ENCODE measurements at regions not wholly inside any gene's neighbourhood (a gene's known extent, or its start where the extent isn't known, plus 50 kb on each side); places are given as distances from the start of the nearest gene placed in this dataset.

DNA sequence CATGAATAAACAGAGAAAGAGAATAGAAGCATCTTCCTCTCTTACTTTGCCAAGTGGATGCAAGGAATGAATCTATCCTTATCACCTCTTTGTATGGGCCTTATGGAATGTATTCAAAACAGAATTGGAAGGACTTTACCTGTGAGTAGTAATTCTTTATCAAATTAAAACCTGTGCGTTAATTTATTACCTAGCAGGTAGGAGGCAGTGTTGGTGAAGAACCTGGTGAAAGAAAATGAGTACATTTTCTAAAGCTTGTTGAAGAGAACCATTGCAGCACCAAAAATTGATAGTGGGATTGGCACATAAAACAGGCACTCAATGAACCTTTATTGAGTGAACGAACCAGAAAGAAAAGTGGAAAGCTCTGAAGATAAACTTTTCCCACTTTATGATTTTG lies 1302.1 kb upstream of the CELF4 start:
- H2AFZ ChIP-seq (ENCODE audit: low read depth, low read length): no peak overlapping the region
- H3K79me2 ChIP-seq (ENCODE audit: control insufficient read depth, insufficient read depth, low read length): no peaks in the 10 kb centered on the region
- TF ChIP-seq MYC (IDR thresholded peaks at IDR 0.05; ENCODE audit: low read depth, low read length): no peak
- no peak for TF ChIP-seq JUN (IDR thresholded peaks at IDR 0.05; ENCODE audit: borderline replicate concordance, insufficient read depth, insufficient read length, low read depth)
- no peak for TF ChIP-seq EZH2 (IDR thresholded peaks at IDR 0.05; ENCODE audit: borderline replicate concordance, low read depth, low read length, severe bottlenecking)
- TF ChIP-seq POLR2AphosphoS5 (IDR thresholded peaks at IDR 0.05; ENCODE audit: insufficient read depth, low read depth, low read length): no peak
- TF ChIP-seq GATA2 (IDR thresholded peaks at IDR 0.05; ENCODE audit: insufficient read depth, insufficient read length, low read depth, low read length): no peak
- TF ChIP-seq POLR2A (IDR thresholded peaks at IDR 0.05; ENCODE audit: low read depth, low read length): no peak
- TF ChIP-seq, protein P1, sequence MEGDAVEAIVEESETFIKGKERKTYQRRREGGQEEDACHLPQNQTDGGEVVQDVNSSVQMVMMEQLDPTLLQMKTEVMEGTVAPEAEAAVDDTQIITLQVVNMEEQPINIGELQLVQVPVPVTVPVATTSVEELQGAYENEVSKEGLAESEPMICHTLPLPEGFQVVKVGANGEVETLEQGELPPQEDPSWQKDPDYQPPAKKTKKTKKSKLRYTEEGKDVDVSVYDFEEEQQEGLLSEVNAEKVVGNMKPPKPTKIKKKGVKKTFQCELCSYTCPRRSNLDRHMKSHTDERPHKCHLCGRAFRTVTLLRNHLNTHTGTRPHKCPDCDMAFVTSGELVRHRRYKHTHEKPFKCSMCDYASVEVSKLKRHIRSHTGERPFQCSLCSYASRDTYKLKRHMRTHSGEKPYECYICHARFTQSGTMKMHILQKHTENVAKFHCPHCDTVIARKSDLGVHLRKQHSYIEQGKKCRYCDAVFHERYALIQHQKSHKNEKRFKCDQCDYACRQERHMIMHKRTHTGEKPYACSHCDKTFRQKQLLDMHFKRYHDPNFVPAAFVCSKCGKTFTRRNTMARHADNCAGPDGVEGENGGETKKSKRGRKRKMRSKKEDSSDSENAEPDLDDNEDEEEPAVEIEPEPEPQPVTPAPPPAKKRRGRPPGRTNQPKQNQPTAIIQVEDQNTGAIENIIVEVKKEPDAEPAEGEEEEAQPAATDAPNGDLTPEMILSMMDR (IDR thresholded peaks at IDR 0.05; ENCODE audit: extremely low read depth in 1 of 2, insufficient read depth in 1 of 2, low read depth in 1 of 2, low read length in 2 of 2): no peak
- TF ChIP-seq MAX (IDR thresholded peaks at IDR 0.05; ENCODE audit: insufficient read depth, insufficient read length): no peak
- TF ChIP-seq FOS (IDR thresholded peaks at IDR 0.05; ENCODE audit: borderline replicate concordance, insufficient read depth, low read length): no peak
- BruUV-seq (replicated peaks): no TSS peak
- H4K20me1 ChIP-seq (replicated peaks; ENCODE audit: control insufficient read depth, extremely low read depth, insufficient read depth, low read length): no peaks in the 10 kb centered on the region
- intact Hi-C loops (cut with micrococcal nuclease) (no loop called here), dilution Hi-C loops (cut with MboI; ENCODE audit: extremely low pct_ligation_motif_present, low sequenced_read_pairs) (no loop called here)
- no peaks in the 10 kb centered on the region for H3K27me3 ChIP-seq (ENCODE audit: control insufficient read depth in 2 of 2, insufficient read depth in 2 of 2, low read length in 2 of 2)
- no peak overlapping the region for H3K4me2 ChIP-seq (ENCODE audit: insufficient read depth, low read length)
- CTCF ChIA-PET: no interaction called here
- H3K9me1 ChIP-seq (replicated peaks; ENCODE audit: control insufficient read depth, extremely low read depth, insufficient read depth, low read length): no peaks in the 10 kb centered on the region
- no peak overlapping the region for H3K27ac ChIP-seq (ENCODE audit: insufficient read depth, low read depth, low read length)
- no peak for FAIRE-seq
- POLR2A ChIA-PET: no interaction called here
- H3K36me3 ChIP-seq (ENCODE audit: control insufficient read depth in 2 of 2, extremely low read depth in 1 of 2, insufficient read depth in 2 of 2, low read length in 2 of 2): no peaks in the 10 kb centered on the region
- DNase-seq (ENCODE audit: low read depth, low spot score): no peak
- H3K4me1 ChIP-seq (ENCODE audit: control insufficient read depth, extremely low read depth, insufficient read depth, low read length): no peaks in the 10 kb centered on the region
- no peaks in the 10 kb centered on the region for H3K9me3 ChIP-seq (replicated peaks; ENCODE audit: control insufficient read depth, insufficient read depth, low read length)
- no peak overlapping the region for H3K4me3 ChIP-seq (replicated peaks in 1 of 3; ENCODE audit: insufficient read depth in 1 of 3, low read depth in 1 of 3, low read length in 3 of 3)
- H3K9ac ChIP-seq (replicated peaks; ENCODE audit: extremely low read depth, insufficient read depth, low read length): no peak overlapping the region

Data from endothelial cell of umbilical vein (primary cell).